ENCODE measurements at regions not wholly inside any gene's neighbourhood (a gene's known extent, or its start where the extent isn't known, plus 50 kb on each side); places are given as distances from the start of the nearest gene placed in this dataset.
"Not testable (repeated sequence)": the region's sequence is repeated elsewhere in the genome, so short reads cannot be mapped to it uniquely, and the experiment has no call there.

GRCh38 chr22:48782811-48783511 lies 1044.7 kb downstream of the BRD1 start:
- DNase-seq, result no peak

- DNase-seq, result no peak
Observed at GRCh38 chr22:48782326-48782725, 1045.3 kb downstream of the BRD1 start.

DNA sequence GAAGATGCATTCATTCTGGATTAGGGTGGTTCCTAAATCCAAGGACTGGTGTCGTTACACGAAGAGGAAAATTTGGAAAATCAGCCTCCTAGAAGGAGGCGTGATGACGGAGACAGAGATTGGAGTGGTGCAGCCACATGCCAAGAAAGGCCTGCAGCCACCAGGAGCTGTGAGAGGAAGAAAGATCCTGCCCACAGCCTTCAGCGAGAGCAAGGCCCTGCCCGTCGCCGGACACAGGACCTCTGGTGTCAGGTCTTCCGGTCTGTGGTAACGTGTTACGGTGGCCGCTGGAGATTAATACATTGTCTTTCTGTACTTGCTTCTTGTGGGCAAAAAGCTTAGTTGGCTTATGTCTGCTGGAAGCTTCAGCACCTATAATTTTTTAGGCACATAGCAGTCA lies 1045.8 kb downstream of the BRD1 start:
- DNase-seq, result no peak

GRCh38 chr22:48781391-48781790 lies 1046.3 kb downstream of the BRD1 start:
- no peak for DNase-seq

DNA sequence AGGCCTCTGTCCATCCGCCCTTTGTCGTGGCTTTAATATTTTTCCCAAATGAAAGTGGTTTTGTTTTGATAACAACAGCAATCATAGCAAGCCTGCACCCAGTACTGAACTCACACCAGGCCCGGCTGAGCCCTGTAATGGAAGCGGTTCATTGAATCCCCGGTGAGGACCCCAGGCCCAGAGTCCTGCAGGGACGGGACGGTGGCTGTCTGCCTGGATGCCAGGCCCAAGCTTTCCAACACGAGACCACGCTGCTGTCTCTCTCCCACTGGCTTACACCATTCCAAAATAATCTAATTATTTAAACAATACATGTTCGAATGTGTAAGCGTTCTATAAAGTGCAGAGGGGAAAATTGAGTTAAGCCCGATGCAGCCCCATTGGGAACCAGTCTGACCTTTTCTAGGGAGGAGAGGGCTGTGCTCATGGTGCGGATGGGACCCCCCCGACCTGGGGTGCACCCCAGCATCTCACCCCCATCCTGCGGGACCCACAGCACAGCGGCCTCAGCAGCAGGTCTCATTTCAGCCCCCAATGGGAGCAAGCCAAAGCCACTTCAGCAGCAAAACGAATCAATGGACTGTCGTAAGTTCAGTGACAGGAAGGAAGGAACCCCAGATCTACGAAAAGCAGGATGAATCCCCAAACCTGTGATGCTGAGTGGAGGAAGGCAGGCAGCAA lies 1046.9 kb downstream of the BRD1 start:
- DNase-seq, result no peak

DNA sequence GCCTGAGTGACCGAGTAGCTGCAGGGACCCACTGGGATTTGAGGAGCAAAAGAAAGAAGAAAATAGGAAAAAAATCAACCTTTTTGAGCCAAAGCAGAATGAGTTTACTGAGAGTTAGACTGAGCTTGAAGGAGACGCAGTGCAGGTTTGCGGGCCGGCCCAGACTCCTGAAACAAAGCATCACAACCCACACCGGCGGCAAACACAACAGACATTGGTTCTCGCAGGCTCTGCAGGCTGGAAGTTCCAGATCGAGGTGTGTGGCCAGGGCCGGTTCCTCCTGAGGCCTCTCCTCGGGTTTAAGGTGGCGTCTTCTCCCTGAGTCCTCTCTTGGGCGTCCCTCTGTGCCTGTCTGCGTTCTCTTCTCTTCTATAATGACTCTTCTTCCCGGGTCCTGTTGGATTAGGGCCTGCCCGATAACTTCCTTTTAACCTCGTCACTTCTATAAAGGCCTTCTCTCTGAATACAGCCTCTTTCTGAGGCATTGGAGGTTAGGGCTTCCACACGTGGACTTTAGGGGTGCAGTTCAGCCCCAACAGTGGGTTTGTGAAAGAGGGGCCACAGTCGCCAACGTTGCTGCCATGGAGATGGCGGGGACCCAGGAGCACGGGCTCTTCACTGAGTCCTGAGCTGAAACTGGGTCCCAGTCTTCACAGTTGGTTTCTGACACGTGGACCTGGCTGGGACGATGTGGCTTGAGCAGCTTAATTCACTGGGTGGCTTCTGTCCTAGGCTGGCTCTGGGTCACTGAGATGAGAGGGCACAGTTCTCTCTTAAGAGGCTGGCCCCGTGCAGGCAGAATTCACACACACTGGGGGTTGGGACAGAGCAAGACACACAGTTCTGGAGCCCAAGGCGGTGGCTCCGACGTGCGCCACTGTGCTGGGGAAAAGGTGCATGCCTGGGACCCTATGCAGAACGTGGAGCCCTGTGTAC lies 1047.7 kb downstream of the BRD1 start:
- no peak for DNase-seq

DNA sequence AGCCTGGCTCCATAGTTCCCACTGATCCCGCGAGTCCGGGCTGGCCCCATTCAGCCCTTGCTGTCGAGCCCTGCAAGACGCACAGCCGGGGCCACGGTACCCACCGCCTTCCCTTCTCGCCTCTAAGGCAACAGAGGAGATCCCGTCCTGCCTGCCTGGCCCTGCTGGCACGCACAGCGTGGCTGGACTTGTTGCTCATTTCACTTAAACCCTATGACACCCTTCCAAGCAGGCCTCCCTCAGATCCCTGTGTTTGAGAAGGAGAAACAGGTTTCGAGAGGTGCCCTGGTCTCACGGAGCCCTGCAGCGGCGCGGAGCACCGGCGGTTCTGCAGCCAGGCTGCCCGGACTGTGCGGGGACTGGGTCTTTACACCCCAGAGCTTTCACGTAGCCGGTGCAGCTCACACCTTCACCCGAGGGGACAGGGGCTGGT lies 1048.4 kb downstream of the BRD1 start:
- DNase-seq, result no peak

- DNase-seq, result no peak
Observed at GRCh38 chr22:48778308-48779195, 1049.1 kb downstream of the BRD1 start.

GRCh38 chr22:48772286-48772907 lies 1055.3 kb downstream of the BRD1 start:
- DNase-seq, result no peak

DNA sequence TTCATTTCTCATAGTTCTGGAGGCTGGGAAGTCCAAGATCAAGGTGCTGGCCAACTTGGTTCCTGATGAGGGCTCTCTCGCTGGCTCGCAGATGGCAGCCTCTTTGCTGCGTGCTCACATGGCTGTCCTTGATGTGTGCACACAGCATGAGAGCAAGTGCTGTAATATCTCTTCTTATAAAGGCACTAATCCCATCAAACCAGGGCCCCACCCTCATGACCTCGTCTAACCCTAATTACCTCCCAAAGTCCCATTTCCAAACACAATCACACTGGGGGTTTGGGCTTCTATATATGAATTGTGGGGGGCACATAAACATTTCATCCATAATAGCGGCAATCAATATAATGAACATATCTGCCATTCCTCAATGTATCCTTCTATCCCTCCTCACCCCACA lies 1062.1 kb downstream of the BRD1 start:
- DNase-seq, result no peak

DNA sequence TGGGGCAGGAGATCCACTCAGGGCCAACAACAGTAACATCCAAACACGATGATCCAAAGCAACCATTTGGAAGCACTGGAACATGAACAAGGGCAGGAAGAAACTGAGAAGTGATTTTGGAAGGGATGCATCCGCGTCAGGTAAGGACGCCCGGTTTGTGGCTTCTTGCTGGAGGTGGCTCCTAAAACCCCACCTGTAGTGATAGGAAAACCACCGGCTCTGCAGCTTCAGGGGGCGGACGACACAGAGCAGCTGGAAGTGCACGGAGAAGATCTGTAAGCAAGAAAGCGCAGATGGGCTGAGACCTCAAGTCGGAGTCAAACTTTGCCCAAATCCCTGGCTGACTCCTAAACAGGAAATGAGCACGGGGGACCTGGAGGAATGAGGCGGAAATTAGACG lies 1066.1 kb downstream of the BRD1 start:
- DNase-seq, result no peak

DNA sequence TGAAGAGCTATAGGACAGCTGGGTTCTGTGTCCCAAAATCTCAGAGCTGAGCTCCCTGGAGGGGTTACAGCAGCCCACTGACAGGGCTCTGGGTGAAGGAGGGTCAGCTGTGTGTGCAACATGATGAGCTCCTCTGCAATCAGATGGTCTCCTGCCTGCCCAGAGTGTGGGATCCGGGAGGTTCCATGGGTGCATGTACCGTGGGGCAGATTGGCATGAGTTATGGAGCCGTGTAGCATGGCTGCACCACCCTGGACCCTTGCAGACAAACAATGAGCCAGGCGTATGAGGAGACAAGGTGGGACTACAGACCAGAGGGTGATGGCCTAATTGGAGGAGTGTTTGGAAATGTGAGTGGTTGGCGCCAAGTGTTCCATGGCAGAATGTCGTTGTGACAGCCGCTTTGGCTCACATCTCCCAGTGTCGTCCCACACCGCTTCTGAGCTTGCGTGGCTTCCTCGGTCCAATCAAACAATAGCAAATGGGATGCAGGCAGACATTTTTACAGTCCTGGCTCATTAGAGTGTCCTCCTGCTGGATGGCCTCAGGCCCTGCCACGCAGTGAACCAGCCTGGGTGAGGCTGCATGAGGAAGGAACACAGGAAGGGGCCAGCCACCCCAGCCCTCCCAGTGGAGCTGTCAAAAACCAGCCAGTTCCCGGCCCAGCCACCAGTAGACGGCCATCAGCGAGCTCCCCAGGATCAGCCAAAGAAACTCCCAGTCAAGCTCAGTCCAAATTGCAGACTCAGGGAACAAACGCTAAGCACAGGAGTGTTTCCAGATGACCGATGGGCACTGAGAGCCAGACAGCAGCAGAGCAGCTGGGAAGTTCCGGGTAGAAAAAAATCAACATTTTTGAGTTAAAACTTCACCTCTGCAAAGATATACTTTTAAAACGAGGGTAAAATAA lies 1066.9 kb downstream of the BRD1 start:
- DNase-seq, result no peak

DNA sequence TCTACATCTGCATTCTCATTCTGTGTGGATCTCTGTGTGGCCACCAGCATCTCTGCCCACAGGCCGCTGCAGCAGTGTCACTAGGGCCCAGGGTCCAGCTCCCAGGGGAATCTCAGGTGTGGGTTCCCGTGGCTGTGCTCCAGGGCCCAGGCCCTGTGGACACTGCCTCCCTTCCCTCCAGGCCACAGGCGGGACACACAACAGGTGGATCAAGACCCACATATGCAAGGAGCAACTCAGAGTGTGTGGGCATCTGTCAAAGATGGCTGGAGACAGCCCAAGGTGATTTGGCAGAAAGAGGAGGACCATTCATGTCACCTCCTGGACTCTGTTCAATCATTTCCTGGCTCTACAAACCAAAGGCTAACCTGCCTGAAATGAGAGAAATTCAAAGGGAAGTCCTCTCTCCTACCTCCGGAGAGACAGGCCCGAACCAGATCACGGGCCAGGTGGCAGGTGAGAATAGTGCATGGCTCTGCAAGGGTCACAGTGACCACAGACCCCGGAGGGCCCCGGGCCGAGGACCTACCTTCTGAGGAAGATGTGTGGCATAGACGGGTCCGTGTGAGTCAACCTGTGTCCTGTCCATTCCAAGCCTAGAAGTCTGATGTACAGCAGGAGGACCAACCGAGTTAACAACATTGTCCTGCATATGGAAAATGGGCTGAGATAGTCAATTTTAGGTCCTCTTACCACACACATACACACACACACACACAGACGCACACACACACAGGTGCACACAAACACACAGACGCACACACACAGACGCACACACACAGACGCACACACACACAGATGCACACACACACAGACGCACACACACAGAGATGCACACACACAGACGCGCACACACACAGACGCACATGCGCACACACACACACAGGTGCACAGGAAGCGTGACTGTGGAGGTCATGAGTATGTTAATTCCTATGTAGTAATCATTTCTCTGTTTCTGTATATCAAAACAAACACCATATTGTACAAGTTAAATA lies 1068.5 kb downstream of the BRD1 start:
- no peak for DNase-seq

GRCh38 chr22:48757985-48758561 lies 1069.6 kb downstream of the BRD1 start:
- no peak for DNase-seq

- DNase-seq, result no peak
Observed at GRCh38 chr22:48757581-48757980, 1070.1 kb downstream of the BRD1 start.

DNA sequence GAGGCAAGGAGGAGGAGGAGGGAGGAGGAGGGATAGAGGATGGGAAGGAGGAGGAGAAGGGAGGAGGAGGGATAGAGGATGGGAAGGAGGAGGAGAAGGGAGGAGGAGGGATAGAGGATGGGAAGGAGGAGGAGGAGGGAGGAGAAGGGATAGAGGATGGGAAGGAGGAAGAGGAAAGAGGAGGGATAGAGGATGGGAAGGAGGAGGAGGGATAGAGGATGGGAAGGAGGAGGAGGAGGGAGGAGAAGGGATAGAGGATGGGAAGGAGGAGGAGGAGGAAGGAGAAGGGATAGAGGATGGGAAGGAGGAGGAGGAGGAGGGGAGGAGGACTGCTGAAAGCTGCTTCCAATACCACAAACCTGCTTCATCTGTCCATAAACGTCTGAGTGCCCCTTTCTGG lies 1070.5 kb downstream of the BRD1 start:
- not testable (repeated sequence) for DNase-seq

GRCh38 chr22:48756146-48757111 lies 1071.2 kb downstream of the BRD1 start:
- DNase-seq, result no peak
